Nephron (organoid): ENCODE measurements at regions not wholly inside any gene's neighbourhood (a gene's known extent, or its start where the extent isn't known, plus 50 kb on each side); places are given as distances from the start of the nearest gene placed in this dataset.
A peak's percentile ranks its signal among the peaks of the same experiment; 100 is the strongest.

Source experiments
- H3K27ac Mint-ChIP-seq, 3 experiments: 2 replicates each; pipeline ENCODE4 v1.8.0; 2020; ENCODE audit warnings: mixed read lengths in 3 of 3, mild to moderate bottlenecking in 2 of 3, moderate library complexity in 1 of 3
- H3K27me3 Mint-ChIP-seq: 2 replicates; pipeline ENCODE4 v1.8.0; 2021; ENCODE audit warnings: low read depth, mild to moderate bottlenecking, moderate library complexity, mixed read lengths
- H3K36me3 Mint-ChIP-seq: 2 replicates; pipeline ENCODE4 v1.8.0; 2020; ENCODE audit warnings: low read depth, mixed read lengths
- H3K4me1 Mint-ChIP-seq: 2 replicates; pipeline ENCODE4 v1.8.0; 2020; ENCODE audit warnings: mixed read lengths
- H3K4me3 Mint-ChIP-seq, 3 experiments: 2 replicates each; pipeline ENCODE4 v1.8.0; 2020; ENCODE audit warnings: mild to moderate bottlenecking in 3 of 3, mixed read lengths in 3 of 3, moderate library complexity in 2 of 3
- H3K9me3 Mint-ChIP-seq: 2 replicates; pipeline ENCODE4 v1.8.0; 2020; ENCODE audit warnings: mixed read lengths
- TF ChIP-seq, protein P1 (sequence below), 3 experiments: fragments of 200-600 bp; sonication (generic); IDR thresholded peaks; one replicate each; pipeline ENCODE4 v1.5.0; 2021; ENCODE audit warnings: antibody characterized with exemption in 3 of 3; ENCODE audit not compliant: unreplicated experiment in 3 of 3

DNA sequence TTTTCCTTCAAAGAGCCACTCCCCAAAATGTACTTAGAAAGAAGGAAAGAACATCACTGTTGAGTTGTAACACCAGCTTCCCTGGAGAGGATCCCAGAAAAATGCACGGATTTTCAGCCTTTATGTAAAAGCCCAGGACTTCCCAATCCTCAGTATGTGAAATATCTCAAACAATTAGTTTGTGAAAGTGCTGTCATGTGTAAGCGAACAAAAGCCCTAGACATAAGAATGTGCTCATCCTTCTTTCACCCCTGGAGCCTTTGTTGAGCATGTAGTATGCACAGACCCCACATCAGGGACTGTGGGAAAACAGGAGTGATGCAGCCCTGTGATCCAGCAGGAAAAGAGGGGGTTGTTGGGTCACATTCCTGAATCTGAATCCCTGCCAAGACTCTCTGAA, 441.4 kb upstream of the ZNF507 start:
- peak overlapping the region; percentile 68 to 92 (median 87) for H3K27ac Mint-ChIP-seq
- H3K27me3 Mint-ChIP-seq = no peaks in the 10 kb centered on the region
- no peaks in the 10 kb centered on the region for H3K9me3 Mint-ChIP-seq
- peaks cover 37% of the 10 kb centered on the region for H3K4me1 Mint-ChIP-seq
- no peak overlapping the region for H3K4me3 Mint-ChIP-seq
- H3K36me3 Mint-ChIP-seq = no peaks in the 10 kb centered on the region
- TF ChIP-seq, protein P1, sequence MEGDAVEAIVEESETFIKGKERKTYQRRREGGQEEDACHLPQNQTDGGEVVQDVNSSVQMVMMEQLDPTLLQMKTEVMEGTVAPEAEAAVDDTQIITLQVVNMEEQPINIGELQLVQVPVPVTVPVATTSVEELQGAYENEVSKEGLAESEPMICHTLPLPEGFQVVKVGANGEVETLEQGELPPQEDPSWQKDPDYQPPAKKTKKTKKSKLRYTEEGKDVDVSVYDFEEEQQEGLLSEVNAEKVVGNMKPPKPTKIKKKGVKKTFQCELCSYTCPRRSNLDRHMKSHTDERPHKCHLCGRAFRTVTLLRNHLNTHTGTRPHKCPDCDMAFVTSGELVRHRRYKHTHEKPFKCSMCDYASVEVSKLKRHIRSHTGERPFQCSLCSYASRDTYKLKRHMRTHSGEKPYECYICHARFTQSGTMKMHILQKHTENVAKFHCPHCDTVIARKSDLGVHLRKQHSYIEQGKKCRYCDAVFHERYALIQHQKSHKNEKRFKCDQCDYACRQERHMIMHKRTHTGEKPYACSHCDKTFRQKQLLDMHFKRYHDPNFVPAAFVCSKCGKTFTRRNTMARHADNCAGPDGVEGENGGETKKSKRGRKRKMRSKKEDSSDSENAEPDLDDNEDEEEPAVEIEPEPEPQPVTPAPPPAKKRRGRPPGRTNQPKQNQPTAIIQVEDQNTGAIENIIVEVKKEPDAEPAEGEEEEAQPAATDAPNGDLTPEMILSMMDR (IDR thresholded peaks at IDR 0.05; ENCODE audit: unreplicated experiment in 3 of 3) = no peak

DNA sequence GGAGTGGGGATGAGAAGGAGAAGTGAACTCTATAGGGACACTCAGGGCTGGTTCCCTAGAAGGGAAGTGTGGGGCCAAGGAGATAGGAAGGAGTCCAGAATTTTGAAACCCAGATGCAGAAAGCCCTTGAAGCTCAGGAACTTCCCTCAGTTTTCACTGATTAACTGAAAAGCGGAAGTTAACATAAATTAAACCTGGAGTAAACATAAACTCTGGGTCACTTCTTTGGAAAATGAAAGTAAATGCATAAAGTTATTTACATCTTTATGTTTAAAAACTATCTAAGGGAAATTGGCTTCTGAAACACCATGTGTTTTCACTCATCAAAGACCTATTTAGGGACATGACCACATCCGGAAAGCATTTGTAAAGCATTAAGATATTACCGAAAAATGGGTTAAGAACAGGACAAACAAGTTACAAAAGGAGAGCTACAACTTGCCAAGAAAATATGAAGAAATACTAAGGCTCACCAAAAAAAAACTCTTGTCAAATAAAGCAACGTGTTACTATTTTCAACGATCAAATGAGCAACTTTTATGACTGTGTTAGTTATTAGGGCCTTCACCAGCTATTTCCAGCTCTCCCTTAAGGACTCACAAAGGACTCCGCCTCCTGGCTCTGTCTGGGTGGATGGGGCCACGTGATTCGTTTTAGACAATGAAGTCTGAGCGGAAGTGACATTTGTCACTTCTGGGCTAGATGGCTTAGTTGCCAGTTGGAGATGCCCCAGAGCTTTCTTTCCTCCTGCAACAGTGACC, 439.1 kb upstream of the ZNF507 start:
- TF ChIP-seq, protein P1 (IDR thresholded peaks at IDR 0.05; ENCODE audit: unreplicated experiment in 3 of 3) = no peak
- H3K36me3 Mint-ChIP-seq = no peaks in the 10 kb centered on the region
- no peaks in the 10 kb centered on the region for H3K9me3 Mint-ChIP-seq
- H3K4me1 Mint-ChIP-seq = peaks cover 52% of the 10 kb centered on the region
- no peak overlapping the region for H3K4me3 Mint-ChIP-seq
- peak overlapping the region; percentile 91 to 96 (median 92) for H3K27ac Mint-ChIP-seq
- no peaks in the 10 kb centered on the region for H3K27me3 Mint-ChIP-seq

DNA sequence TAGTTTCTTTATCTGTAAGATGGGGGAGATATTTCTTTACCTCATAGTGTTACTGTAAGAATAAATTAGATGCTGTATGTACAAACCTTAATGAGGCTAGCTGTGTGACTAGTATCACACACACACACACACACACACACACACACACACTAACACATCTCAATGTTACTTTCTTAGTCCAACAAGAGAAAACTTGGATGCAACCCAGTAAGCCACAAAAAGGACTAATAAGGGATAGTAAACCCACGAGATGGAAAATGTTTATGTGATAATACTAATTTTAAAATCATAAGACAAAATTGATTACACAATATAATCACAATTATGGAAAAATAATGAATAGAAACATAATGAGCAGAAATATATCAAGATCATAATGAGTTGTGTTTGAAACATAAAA, 437.7 kb upstream of the ZNF507 start:
- H3K36me3 Mint-ChIP-seq = no peaks in the 10 kb centered on the region
- peaks cover 56% of the 10 kb centered on the region for H3K4me1 Mint-ChIP-seq
- H3K27me3 Mint-ChIP-seq = no peaks in the 10 kb centered on the region
- H3K27ac Mint-ChIP-seq = peak overlapping the region in 2 of 3 experiments; percentile 31 to 77
- H3K9me3 Mint-ChIP-seq = no peaks in the 10 kb centered on the region
- no peak overlapping the region for H3K4me3 Mint-ChIP-seq
- TF ChIP-seq, protein P1 (IDR thresholded peaks at IDR 0.05; ENCODE audit: unreplicated experiment in 3 of 3) = no peak

DNA sequence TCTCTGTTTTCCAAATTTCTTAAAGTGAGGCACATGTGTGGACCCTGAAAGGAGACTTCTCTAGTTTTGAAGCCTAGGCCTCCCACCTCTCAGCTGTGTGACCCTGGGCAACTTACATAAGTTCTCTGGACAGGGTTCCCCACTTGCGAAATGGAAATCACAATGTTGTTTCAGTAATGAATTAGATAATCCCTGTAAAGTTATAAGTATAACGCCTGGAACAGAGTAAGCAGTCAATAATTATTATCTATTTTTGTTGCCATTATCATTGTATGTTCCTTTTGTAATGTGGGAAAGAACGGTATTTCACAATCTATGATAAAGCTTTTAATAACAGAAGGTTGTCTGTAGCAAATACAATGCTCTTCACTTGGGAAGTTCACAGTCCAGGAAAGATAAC, 437.3 kb upstream of the ZNF507 start:
- no peak overlapping the region for H3K4me3 Mint-ChIP-seq
- peaks cover 56% of the 10 kb centered on the region for H3K4me1 Mint-ChIP-seq
- H3K27me3 Mint-ChIP-seq = no peaks in the 10 kb centered on the region
- TF ChIP-seq, protein P1 (IDR thresholded peaks at IDR 0.05; ENCODE audit: unreplicated experiment in 3 of 3) = no peak
- H3K9me3 Mint-ChIP-seq = no peaks in the 10 kb centered on the region
- H3K27ac Mint-ChIP-seq = peak overlapping the region; percentile 74 to 88 (median 77)
- H3K36me3 Mint-ChIP-seq = no peaks in the 10 kb centered on the region

DNA sequence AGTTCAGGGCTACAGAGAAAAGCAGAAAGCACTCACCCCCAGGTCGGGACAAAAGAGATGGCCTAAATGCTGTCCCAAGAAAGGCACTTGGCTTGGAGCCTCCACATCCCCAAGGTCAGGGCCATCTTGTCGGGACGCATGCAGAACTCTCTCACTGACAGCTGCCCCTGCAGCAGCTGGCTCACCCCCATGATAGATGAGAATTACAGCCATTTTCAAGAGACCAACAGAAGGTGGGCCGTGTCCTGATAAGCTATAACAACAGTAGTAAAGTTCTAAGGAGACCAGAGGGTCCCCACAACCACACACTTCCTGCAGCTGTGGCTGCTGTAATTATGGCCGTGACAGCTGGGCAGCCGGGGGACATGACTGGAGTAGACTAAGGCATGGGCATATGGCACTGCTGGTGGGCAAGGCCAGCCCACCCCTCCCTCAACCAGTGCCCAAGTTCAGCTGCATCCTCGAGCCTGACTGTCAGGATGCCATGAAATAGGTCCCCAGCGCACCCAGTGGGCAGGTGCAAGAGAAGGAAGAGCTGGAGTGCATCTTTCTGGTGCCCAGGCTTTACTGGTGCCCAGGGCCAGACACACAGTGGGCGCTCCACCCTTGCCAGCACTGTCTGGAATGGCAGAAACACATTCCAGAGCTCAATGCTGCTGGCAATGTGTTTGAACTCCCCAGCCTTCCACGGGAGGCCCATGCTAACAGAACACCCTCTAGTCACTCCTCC, 436.7 kb upstream of the ZNF507 start:
- TF ChIP-seq, protein P1 (IDR thresholded peaks at IDR 0.05; ENCODE audit: unreplicated experiment in 3 of 3) = no peak
- H3K9me3 Mint-ChIP-seq = no peaks in the 10 kb centered on the region
- no peaks in the 10 kb centered on the region for H3K36me3 Mint-ChIP-seq
- no peaks in the 10 kb centered on the region for H3K27me3 Mint-ChIP-seq
- peaks cover 53% of the 10 kb centered on the region for H3K4me1 Mint-ChIP-seq
- no peak overlapping the region for H3K4me3 Mint-ChIP-seq
- peak overlapping the region; percentile 74 to 88 (median 77) for H3K27ac Mint-ChIP-seq
